GM19023 (cell line): ENCODE measurements at regions not wholly inside any gene's neighbourhood (a gene's known extent, or its start where the extent isn't known, plus 50 kb on each side); places are given as distances from the start of the nearest gene placed in this dataset.
"Not testable (repeated sequence)": the region's sequence is repeated elsewhere in the genome, so short reads cannot be mapped to it uniquely, and the experiment has no call there.

Experiments used
- ATAC-seq: cut with Tn5 transposase; IDR thresholded peaks from one replicate; pipeline ENCODE4 v1.9.1; 2021; ENCODE audit warnings: mild to moderate bottlenecking, moderate library complexity; ENCODE audit not compliant: unreplicated experiment

DNA sequence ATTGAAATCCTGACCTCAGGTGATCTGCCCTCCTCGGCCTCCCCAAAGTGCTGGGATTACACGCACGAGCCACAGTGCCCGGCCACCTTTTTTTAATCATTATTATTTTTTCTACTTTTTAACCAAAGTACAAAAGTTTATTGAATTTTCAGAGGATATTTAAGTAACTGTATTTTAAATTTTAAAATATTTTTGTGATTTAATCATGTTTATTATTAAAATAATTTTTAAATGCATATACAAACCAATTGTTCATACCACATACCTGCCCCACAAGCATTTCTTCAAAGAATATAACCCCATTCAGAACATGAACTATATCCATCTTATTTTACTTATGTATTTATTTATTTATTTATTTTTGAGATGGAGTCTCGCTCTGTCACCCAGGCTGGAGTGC is 163.6 kb upstream of the MAP2 start:
- no peak for ATAC-seq

DNA sequence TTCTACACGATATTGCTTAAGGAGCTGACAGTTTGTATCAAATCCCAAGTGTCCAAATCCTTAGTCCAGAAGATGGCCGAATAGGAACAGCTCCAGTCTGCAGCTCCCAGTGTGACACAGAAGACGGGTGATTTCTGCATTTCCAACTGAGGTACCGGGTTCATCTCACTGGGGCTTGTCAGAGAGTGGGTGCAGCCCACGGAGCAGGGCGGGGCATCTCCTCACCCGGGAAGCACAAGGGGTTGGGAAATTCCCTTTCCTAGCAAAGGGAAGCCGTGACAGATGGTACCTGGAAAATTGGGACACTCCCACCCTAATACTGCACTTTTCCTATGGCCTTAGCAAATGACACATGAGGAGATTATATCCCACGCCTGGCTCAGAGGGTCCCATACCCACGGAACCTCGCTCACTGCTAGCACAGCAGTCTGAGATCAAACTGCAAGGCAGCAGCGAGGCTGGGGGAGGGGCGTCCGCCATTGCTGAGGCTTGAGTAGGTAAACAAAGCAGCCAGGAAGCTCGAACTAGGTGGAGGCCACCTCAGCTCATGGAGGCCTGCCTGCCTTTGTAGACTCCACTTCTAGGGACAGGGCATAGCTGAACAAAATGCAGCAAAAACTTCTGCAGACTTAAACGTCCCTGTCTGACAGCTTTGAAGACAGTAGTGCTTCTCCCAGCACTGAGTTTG is 162.3 kb upstream of the MAP2 start:
- not testable (repeated sequence) for ATAC-seq

DNA sequence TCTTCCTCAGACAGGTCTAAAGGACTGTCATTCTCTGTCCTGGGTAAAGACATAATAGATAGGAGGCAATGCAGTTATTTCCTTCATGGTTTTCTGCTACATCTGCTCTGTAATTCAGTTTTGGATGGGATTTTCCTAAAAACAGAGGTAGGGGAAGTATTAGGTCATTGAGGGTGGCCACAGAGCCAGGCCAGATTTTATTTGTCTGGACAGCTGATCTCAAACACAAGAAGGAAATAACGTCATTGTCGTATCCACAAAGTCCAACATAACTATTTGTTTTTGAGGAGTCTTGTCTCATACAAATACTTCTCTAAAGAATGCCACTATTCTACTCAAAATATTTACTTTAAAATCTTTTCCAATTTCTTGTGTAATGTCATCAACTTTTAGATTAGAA is 154.8 kb upstream of the MAP2 start:
- no peak for ATAC-seq

DNA sequence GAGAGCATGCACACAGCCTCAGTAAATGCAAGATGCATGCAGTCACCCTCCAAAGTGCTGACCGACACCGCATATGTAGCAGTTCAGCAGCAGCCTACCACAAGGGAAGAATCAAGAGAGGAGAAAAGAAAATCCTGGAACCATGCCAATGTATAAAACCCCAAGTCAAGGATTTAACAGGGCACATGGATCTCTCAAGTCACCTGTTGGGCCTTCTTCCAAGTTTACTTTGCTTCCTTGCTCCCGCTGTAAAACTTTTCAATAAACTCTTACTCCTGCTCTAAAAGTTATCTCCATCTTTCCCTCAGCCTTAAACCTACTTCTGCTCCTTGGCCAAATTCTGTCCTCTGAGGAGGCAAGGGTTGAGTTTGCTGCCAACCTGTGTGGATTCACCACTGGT is 147.8 kb upstream of the MAP2 start:
- ATAC-seq: no peak

DNA sequence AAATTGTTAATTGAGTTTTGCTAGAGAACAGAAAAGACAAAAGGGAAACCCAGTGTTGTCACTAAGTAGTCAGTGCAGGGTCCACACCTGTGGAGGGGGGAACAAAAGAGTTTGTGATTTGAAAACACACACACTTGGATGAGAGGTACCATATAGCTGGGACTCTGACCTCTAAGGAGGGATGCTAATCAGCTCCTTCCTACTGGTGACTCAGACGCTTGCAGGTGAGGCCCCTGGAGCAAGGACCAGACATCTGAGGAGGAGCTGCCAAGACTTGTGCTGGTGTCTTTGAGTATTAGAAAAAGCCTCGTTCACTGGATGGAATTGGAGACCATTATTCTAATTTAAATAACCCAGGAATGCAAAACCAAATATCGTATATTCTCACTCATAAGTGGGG is 146.4 kb upstream of the MAP2 start:
- no peak for ATAC-seq

DNA sequence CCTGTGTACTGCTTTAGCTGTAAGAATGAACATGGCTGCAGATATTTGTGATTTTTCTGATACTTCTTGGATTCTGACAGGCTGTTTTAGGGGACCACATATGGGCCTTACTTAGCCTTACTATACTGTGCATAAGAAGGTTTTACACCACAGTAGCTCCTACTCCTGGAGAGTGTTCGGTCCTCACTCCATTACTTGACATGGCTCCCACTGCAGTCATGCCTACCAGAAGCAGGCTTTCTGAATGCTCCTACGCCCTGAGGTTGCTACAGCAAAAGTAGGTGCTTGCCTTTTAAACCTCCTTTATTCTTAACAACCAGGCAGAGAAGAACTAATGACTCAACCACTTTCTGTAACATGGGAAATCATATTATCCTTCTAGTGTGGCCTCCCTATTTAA is 125.2 kb upstream of the MAP2 start:
- no peak for ATAC-seq

DNA sequence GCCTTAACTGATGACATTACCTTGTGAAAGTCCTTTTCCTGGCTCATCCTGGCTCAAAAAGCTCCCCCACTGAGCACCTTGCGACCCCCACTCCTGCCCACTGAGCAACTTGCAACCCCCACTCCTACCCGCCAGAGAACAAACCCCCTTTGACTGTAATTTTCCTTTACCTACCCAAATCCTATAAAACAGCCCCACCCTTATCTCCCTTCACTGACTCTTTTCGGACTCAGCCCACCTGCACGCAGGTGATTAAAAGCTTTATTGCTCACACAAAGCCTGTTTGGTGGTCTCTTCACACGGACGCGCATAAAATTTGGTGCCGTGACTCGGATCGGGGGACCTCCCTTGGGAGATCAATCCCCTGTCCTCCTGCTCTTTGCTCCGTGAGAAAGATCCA is 124.4 kb upstream of the MAP2 start:
- not testable (repeated sequence) for ATAC-seq

DNA sequence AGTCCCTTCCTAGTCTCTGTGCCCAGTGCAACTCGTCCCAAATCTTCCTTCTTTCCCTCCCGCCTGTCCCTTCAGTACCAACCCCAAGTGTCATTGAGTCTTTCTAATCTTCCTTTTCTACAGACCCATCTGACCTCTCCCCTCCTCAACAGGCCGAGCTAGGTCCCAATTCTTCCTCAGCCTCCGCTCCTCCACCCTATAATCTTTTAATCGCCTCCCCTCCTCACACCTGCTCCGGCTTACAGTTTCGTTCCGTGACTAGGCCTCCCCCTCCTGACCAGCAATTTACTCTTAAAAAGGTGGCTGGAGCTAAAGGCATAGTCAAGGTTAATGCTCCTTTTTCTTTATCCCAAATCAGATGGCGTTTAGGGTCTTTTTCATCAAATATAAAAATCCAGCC is 123.1 kb upstream of the MAP2 start:
- not testable (repeated sequence) for ATAC-seq

DNA sequence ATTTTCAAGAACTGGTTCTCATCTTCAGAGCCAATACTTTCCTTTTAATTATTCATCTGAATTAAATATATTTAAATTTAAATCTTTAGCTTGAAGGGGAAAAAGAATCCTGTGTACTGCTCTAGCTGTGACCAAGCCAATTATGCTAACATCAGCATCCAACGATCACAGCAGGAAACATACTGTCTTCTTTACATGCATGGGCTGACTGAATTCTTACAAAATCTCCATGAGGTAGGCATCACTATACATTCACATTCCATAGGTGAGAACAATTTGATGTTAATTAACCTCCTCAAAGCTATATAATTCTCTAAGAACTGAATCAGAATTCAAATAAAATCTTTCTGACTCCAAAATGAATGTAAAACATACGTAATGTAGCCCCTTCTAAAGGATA is 118.8 kb upstream of the MAP2 start:
- no peak for ATAC-seq

DNA sequence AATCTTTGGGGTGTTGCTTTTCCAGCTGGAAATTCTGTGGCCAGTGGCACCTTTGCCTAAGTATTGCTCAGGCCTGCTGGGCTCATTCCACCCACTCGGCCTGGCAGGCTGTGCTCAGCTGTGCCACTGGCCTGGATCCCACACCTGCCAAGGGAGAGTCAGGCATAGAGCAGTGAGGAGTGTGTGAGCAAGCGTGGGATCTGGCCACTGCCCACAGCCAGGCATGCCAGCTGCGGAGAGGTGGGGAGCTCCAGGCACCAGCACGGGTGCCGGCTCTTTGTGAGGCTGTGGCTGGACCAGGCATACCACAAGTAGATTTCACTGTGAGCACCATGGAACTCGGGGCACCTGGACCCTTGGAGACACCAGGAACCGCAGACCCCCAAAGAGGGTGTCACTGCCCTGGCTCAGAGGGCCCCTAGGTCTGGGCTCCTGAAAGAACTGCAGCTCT is 118.1 kb upstream of the MAP2 start:
- ATAC-seq: no peak

DNA sequence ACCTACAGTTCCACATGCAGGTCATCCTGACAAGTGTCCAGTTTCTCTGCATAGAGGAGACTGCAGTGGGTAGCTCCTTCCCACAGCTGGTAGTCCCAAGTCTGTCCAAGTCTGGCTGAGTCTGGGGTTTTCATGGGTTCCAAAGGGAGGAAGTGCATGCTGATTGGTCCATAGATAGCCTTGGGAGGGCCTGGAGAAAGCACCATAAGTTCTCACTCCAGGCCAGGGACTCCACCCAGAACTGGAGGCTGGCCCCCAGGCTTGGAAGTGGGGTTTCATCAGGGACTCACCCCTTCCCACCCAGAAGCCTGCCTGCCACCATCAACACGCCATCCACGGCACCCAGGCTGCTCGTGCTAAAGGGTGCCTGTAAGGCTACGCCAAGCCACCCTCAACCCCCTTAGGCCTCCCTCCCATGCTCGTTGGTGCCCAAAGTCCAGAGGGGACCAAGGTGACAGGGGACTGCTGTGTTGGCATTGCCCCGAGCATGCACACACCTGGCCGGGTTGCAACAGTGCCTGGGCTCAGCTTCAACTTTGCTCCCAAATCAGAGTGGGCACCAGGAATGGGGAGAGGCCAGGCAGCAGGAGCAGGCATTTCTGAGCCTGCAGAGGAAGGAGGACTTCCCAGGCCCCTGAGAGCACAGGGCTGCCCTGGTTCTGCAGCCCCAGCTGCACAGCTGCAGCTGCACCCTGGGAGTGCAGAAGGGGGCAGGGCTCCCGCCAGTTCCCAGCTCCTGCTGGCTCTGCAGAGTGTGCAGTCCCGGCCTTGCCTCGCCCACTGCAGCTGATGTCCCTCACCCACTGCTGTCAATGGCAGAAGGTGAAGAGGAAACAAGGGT is 116.5 kb upstream of the MAP2 start:
- ATAC-seq: no peak

DNA sequence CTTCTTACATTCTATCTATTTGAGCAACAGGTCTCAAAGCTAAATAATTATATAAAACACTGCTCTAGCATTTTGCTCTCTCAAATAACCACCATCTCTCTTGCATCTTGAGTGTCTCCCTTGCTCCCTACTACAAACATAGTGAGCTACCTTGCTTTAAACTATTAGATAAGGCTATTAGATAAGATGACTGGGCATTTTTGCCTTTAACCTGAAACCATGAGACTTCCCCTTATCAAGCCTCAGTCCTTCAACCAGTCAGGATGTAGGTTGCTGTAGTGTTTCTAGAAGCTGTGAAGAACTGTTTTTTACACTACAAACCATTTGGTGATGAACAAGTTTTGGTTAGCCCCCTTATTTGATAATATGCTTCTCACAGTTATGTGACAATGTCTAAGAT is 115.4 kb upstream of the MAP2 start:
- no peak for ATAC-seq

DNA sequence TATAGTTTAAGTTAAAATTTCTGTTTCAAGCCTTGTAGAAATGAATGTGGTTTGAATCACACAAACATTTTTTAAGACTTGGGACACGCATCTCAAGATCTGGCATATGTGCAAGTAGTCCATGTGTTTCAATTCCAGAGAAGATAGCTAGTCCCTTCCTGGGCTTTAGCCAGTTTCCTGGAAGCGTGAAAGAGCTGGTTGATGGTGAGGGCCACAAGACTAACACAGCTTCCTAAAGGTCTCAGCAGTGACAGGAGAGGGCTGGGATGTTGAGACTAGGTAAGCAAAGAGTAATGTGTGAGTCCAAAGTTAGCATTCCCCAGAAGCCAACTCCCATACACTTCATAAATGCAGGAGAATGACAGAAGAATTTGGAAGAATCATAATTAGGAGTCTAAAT is 111.9 kb upstream of the MAP2 start:
- no peak for ATAC-seq

DNA sequence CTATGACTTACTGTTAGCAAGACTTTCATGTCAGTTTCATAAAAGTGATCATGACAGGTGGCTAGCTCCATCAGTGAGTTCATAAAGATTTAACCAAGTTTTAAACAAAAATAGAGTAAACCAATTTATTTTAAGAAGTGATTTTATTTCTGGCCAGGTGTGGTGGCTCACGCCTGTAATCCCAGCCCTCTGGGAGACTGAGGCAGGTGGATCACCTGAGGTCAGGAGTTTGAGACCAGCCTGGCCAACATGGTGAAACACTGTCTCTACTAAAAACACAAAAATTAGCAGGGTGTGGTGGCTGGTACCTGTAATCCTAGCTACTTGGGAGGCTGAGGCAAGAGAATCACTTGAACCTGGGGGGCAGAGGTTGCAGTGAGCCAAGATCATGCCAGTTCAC is 111.4 kb upstream of the MAP2 start:
- ATAC-seq: not testable (repeated sequence)

DNA sequence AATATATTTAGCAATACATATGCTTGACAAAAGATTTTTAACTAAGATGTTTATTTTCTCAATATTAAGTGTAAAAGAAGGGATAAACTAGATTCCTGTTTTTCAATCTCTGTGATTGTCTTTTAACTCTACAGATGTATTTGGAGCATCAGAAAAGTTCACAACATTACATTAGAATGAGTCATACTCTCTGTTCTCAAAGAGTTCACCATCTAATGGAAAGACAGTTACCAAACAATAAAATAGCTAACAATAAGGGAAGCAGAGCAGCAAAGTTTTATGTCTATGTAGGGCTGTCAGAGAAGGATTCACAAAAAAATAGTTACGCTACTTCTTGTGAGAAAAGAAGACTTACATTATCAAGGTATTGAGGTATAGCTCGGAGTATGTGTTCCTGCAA is 109.2 kb upstream of the MAP2 start:
- no peak for ATAC-seq

DNA sequence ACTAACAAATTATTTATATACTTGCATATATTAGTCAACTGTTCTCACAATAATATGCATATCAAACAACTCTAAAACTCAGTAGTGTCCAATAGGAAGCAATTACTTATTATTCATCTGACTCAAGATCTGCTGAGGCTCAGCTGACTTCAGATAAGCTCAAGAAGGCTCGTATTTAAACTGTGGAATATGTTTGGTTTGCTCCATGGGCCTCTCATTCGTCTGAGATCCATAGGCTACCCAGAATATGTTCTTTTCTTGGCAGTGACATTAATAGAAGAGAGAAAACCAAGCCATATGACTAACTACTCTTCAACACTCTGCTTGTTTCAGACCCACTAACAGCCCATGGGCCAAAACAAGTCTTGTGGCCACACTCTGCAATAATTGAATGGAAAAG is 107.7 kb upstream of the MAP2 start:
- ATAC-seq: no peak

DNA sequence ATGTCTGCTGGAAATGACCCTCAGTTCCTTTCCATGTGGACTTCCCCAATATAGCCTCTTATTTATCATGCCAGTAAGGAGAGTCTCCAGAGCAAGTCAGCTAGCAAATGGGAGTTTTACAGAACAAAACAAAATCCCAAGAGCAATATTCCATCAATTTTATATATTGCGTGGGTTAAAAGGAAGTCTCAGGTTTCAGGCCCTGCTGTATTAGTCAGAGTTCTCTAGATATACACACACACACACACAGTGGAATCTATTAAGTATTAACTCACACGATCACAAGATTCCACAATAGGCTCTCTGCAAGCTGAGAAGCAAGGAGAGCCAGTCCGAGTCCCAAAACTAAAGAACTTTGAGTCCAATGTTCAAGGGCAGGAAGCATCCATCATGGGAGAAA is 102.8 kb upstream of the MAP2 start:
- ATAC-seq: no peak

DNA sequence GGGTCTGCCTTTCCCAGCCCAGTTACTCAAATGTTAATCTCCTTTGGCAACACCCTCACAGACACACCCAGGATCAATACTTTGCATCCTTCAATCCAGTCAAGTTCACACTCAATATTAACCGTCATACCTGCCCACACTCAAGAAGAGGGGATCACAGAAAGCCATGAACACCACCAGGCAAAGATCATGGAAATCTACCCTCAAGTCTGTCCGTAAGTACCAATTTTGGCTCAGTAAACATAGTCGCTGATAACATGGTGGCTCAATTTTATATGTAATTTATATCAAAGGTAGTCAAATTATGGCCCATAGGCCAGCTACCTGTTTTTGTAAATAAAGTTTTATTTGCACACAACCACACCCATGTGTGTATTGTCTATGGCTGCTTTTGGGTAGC is 102.3 kb upstream of the MAP2 start:
- ATAC-seq: no peak

DNA sequence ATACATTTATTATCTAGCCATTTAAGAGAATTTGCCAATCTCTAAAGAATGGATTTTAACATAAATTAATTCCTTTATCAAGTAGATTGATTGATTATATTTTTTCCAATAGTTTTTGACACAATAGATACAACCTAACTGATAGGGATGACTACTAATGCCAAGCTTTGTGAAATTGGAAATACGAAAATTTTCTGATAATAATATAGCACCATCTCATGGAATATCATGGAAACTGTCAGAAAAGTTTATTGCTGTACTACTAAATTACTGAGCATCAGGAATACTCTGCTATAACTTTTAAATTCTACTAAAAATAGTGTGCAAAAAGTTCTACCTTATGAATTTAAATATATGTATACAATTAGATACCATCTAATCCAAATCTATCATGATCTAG is 101.8 kb upstream of the MAP2 start:
- ATAC-seq: no peak

DNA sequence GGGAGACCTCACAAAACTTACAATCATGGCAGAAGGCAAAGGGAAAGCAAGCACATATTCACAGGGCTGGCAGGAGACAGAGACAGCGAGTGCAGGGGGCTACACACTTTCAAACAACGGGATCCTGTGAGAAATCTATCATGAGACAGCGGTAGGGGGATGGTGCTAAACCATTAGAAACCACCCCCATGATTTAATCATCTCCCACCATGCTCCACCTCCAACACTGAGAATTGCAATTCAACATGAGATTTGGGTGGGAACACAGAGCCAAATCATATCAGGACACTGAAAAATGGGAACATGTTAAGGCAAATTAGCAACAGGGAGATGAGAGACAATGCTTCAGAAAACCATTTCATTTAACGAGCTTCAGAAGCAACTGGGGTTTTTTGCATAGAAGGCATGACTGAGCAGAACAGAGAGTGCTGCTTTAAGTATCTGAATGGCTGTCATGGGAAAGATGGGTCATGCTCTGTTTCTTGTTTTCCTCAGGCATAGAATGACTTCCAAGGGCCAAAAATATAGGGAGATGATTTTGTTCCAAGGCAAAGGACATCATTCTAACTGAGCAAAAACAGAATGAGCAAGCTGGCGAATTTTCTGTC is 100.8 kb upstream of the MAP2 start:
- no peak for ATAC-seq

DNA sequence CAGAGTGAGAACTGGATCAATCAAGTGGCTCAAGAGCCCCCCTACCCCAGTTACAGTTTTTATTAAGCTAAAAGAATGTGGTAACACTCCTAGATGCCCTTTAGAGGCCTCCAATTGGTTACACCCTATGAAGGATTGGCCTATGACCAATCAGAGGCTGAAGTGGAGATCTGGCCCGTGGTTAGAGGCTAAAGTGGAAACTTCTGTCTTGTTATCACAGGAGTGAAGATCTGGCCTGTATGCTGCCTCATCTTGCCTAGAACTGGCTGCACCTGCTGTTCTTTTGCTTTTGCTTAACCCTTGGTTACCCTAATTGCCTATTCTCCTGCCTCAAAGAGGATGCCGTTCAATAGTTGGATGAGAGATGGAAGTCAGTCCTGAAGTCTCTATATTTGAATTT is 100.1 kb upstream of the MAP2 start:
- ATAC-seq: no peak

DNA sequence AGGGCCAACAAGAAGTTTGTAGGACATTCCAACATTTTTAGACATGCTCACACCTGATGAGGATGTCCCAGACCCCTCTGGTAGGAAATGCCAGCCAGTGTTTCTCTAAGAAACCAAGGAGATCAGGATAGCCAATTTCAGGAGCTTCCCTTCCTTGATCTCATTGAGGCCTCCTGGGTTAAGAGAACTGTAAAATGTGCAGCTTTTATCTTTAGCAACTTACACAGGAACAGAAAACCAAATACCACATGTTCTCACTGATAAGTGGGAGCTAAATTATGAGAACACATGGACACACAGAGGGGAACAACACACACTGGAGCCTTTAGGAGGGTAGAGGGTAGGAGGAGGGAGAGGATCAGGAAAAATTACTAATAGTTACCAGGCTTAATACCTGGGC is 99.6 kb upstream of the MAP2 start:
- no peak for ATAC-seq
